ENCODE measurements at regions not wholly inside any gene's neighbourhood (a gene's known extent, or its start where the extent isn't known, plus 50 kb on each side); places are given as distances from the start of the nearest gene placed in this dataset.
"Not testable (repeated sequence)": the region's sequence is repeated elsewhere in the genome, so short reads cannot be mapped to it uniquely, and the experiment has no call there.

- H3K27me3 ChIP-seq: no peaks in the 10 kb centered on the region
- no peaks in the 10 kb centered on the region for H3K4me1 ChIP-seq
- no peak overlapping the region for H3K4me3 ChIP-seq
- H4K20me1 ChIP-seq: no peaks in the 10 kb centered on the region
- no peak for TF ChIP-seq Cebpa-rat (IDR thresholded peaks at IDR 0.05)
- H3K4me2 ChIP-seq: no peak overlapping the region
- peaks cover 0 to 16% (median 0%) of the 10 kb centered on the region in 11 experiments; a peak in 8 of 22 replicates for H3K9me3 ChIP-seq (replicated peaks in 1 of 11)
- H3K36me3 ChIP-seq: no peaks in the 10 kb centered on the region
- no peak overlapping the region for H3K27ac ChIP-seq
- no peak overlapping the region for H3K9ac ChIP-seq
Measured at GRCh38 chr1:181906631-181907030, 154.9 kb downstream of the ZNF648 start.

- H3K9me3 ChIP-seq (replicated peaks in 1 of 11): peaks cover 0 to 11% (median 0%) of the 10 kb centered on the region in 11 experiments; a peak in 8 of 22 replicates
- H3K36me3 ChIP-seq: no peaks in the 10 kb centered on the region
- H3K27me3 ChIP-seq: no peaks in the 10 kb centered on the region
- no peak overlapping the region for H3K27ac ChIP-seq
- H3K4me3 ChIP-seq: no peak overlapping the region
- no peak overlapping the region for H3K9ac ChIP-seq
- TF ChIP-seq Cebpa-rat (IDR thresholded peaks at IDR 0.05): no peak
- no peaks in the 10 kb centered on the region for H4K20me1 ChIP-seq
- no peaks in the 10 kb centered on the region for H3K4me1 ChIP-seq
- H3K4me2 ChIP-seq: no peak overlapping the region
Measured at GRCh38 chr1:181905944-181906597, 155.4 kb downstream of the ZNF648 start.

- no peaks in the 10 kb centered on the region for H3K36me3 ChIP-seq
- no peak overlapping the region for H3K4me3 ChIP-seq
- no peak for TF ChIP-seq Cebpa-rat (IDR thresholded peaks at IDR 0.05)
- no peaks in the 10 kb centered on the region; a peak in 1 of 22 replicates for H3K9me3 ChIP-seq (replicated peaks in 1 of 11)
- H3K4me2 ChIP-seq: no peak overlapping the region
- H4K20me1 ChIP-seq: no peaks in the 10 kb centered on the region
- H3K27ac ChIP-seq: no peak overlapping the region
- H3K4me1 ChIP-seq: no peaks in the 10 kb centered on the region; a peak in 1 of 20 replicates
- H3K9ac ChIP-seq: no peak overlapping the region
- H3K27me3 ChIP-seq: no peaks in the 10 kb centered on the region
Measured at GRCh38 chr1:181898773-181899172, 162.7 kb downstream of the ZNF648 start.

- no peaks in the 10 kb centered on the region for H4K20me1 ChIP-seq
- no peaks in the 10 kb centered on the region; a peak in 1 of 22 replicates for H3K9me3 ChIP-seq (replicated peaks in 1 of 11)
- no peak overlapping the region for H3K4me3 ChIP-seq
- no peaks in the 10 kb centered on the region for H3K27me3 ChIP-seq
- no peak overlapping the region for H3K27ac ChIP-seq
- TF ChIP-seq Cebpa-rat (IDR thresholded peaks at IDR 0.05): no peak
- no peaks in the 10 kb centered on the region; a peak in 1 of 20 replicates for H3K4me1 ChIP-seq
- H3K4me2 ChIP-seq: no peak overlapping the region
- H3K36me3 ChIP-seq: no peaks in the 10 kb centered on the region
- no peak overlapping the region for H3K9ac ChIP-seq
Measured at GRCh38 chr1:181896824-181897223, 164.7 kb downstream of the ZNF648 start.

- H3K4me2 ChIP-seq: no peak overlapping the region
- TF ChIP-seq Cebpa-rat (IDR thresholded peaks at IDR 0.05): no peak
- H3K4me3 ChIP-seq: no peak overlapping the region
- no peak overlapping the region for H3K27ac ChIP-seq
- no peaks in the 10 kb centered on the region; a peak in 1 of 20 replicates for H3K4me1 ChIP-seq
- H3K9me3 ChIP-seq (replicated peaks in 1 of 11): no peaks in the 10 kb centered on the region; a peak in 1 of 22 replicates
- H3K36me3 ChIP-seq: no peaks in the 10 kb centered on the region
- H4K20me1 ChIP-seq: no peaks in the 10 kb centered on the region
- no peak overlapping the region for H3K9ac ChIP-seq
- H3K27me3 ChIP-seq: no peaks in the 10 kb centered on the region
Measured at GRCh38 chr1:181894439-181894859, 167.1 kb downstream of the ZNF648 start.

- Histone ChIP-seq H3K4me2 (no peak overlapping the region), H3K36me3 (no peaks in the 10 kb centered on the region), H3K4me1 (no peaks in the 10 kb centered on the region; a peak in 1 of 20 replicates), H3K27me3 (no peaks in the 10 kb centered on the region), H4K20me1 (no peaks in the 10 kb centered on the region), H3K4me3 (no peak overlapping the region), H3K27ac (no peak overlapping the region), H3K9ac (no peak overlapping the region), H3K9me3 (replicated peaks in 1 of 11) (peaks cover 0 to 4% (median 0%) of the 10 kb centered on the region in 11 experiments; a peak in 1 of 22 replicates)
- no peak for TF ChIP-seq Cebpa-rat (IDR thresholded peaks at IDR 0.05)
Measured at GRCh38 chr1:181893937-181894336, 167.6 kb downstream of the ZNF648 start.

GRCh38 chr1:181893150-181893549 is 168.4 kb downstream of the ZNF648 start:
- not testable (repeated sequence) for H3K4me1 ChIP-seq; H3K9me3 ChIP-seq (replicated peaks in 1 of 11)

GRCh38 chr1:181872562-181872961 is 188.9 kb downstream of the ZNF648 start:
- TF ChIP-seq Cebpa-rat (IDR thresholded peaks at IDR 0.05): no peak
- Histone ChIP-seq H3K27ac (no peak overlapping the region), H3K36me3 (0 out of 22 replicates have a peak, but pooled peaks cover 0 to 3% (median 0%) of the 10 kb centered on the region in 11 experiments), H3K4me2 (no peak overlapping the region), H3K9me3 (replicated peaks in 1 of 11) (peaks cover 8 to 39% (median 19%) of the 10 kb centered on the region in 11 experiments), H4K20me1 (no peaks in the 10 kb centered on the region), H3K27me3 (no peaks in the 10 kb centered on the region), H3K4me3 (no peak overlapping the region), H3K4me1 (no peaks in the 10 kb centered on the region), H3K9ac (no peak overlapping the region)

More at GRCh38 chr1:181893150-181893549, 168.4 kb downstream of the ZNF648 start:
- not testable (repeated sequence) for H3K9ac ChIP-seq, H3K36me3 ChIP-seq, H3K4me3 ChIP-seq, H3K27ac ChIP-seq, H3K27me3 ChIP-seq, H4K20me1 ChIP-seq, H3K4me2 ChIP-seq

- no peak for TF ChIP-seq Cebpa-rat (IDR thresholded peaks at IDR 0.05)
- Histone ChIP-seq H3K4me1 (no peaks in the 10 kb centered on the region), H3K27ac (no peak overlapping the region), H3K27me3 (no peaks in the 10 kb centered on the region), H3K4me3 (no peak overlapping the region), H3K36me3 (no peaks in the 10 kb centered on the region), H3K9ac (no peak overlapping the region), H3K4me2 (no peak overlapping the region), H3K9me3 (replicated peaks in 1 of 11) (peaks cover 0 to 16% (median 10%) of the 10 kb centered on the region in 11 experiments; a peak in 10 of 22 replicates), H4K20me1 (no peaks in the 10 kb centered on the region)
Measured at GRCh38 chr1:181863736-181864135, 197.8 kb downstream of the ZNF648 start.

- H3K27ac ChIP-seq: no peak overlapping the region
- no peak overlapping the region for H3K9ac ChIP-seq
- no peaks in the 10 kb centered on the region for H3K4me1 ChIP-seq
- H3K4me3 ChIP-seq: no peak overlapping the region
- H3K27me3 ChIP-seq: no peaks in the 10 kb centered on the region
- no peak for TF ChIP-seq Cebpa-rat (IDR thresholded peaks at IDR 0.05)
- H3K4me2 ChIP-seq: no peak overlapping the region
- H3K36me3 ChIP-seq: no peaks in the 10 kb centered on the region
- H4K20me1 ChIP-seq: no peaks in the 10 kb centered on the region
- H3K9me3 ChIP-seq (replicated peaks in 1 of 11): peaks cover 0 to 16% (median 10%) of the 10 kb centered on the region in 11 experiments; a peak in 10 of 22 replicates
Measured at GRCh38 chr1:181863006-181863405, 198.5 kb downstream of the ZNF648 start.
